HS-27A (cell line): ENCODE measurements at regions not wholly inside any gene's neighbourhood (a gene's known extent, or its start where the extent isn't known, plus 50 kb on each side); places are given as distances from the start of the nearest gene placed in this dataset.
A peak's percentile ranks its signal among the peaks of the same experiment; 100 is the strongest.

Source experiments
- DNase-seq: peaks from one replicate; pipeline ENCODE4 v3.0.0-alpha.2; 2012; ENCODE audit warnings: low read depth, missing footprints

DNA sequence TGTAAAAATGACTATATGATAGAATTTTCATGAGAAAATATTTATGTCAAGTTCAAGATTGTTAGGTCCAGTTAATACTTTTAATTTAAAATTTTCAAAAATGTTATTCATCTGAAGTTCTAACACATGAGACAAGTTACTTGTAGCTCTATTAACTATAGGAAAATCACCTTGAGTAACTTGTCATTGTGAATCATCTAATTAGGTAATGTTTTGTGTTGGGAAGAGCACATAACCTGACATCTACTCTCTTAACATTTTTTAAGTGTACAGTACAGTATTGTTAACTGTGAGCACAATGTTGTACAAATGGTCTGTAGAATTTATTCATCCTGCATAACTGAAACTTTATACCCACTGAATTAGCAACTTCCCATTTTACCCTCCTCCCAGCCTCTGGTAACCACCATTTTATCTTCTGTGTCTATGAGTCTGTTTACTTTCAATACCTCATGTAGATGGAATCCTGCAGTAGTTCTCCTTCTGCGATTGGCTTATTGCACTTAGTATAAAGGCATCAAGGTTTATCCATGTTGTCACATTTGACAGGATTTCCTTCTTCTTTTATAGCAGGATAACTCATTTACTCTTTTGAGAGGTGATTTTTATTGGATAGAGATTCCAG, 54.6 kb downstream of the ARL4A start:
- DNase-seq = no peak

DNA sequence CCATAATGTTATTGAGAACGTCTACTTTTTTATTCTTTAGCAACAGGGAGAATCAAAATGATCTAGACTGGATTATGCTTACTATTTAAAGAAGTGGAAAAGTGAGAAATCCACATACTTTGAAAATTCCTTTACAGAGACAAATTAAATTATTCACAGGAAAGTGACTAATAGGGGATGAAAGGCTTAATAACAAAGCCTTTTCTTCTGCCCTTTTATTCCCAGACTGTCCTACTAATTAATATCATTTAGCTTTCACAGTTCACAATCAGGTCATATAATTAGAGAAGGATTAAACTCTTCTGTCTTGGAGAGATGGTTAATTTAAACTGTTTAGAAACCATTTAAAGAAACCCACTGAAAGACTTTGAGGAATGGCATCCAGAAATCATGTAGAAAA, 58.8 kb downstream of the ARL4A start:
- DNase-seq = no peak

DNA sequence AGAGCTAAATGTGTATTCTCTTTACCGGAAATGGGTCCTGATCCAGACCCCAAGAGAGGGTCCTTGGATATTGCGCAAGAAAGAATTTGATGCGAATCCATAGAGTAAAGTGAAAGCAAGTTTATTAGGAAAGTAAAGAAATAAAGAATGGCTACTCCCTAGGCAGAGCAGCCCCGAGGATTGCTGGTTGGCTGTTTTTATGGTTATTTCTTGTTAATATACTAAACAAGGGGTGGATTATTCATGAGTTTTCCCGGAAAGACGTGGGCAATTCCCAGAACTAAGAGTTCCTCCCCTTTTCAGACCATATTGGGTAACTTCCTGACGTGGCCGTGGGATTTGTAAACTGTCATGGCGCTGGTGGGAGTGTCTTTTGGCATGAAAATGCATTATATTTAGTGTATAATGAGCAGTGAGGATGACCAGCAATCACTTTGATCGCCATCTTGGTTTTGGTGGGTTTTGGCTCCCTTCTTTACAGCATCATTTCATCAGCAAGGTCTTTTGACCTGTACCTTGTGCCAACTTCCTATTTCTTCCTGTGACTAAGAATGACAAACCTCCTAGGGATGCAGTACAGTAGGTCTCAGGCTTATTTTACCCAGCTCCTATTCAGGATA, 60.4 kb downstream of the ARL4A start:
- no peak for DNase-seq

DNA sequence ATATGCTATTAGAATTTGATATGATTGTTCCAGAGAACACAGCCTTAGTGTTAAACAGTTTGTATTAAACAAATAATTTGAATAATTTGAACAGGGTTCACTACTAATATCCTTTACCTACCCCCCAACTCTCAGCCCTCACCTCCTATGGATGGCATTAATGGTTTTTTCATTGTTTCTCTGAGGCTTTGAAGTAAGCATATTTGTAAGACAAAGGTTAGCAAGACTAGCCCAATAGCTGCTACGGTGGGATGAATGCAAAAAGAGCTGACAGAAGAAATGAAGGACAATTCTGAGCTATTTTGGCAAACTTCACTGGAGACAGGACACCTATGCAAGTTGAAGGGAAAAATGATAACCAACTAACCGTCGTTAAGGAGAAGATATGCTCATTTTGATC, 61.6 kb downstream of the ARL4A start:
- DNase-seq = no peak

DNA sequence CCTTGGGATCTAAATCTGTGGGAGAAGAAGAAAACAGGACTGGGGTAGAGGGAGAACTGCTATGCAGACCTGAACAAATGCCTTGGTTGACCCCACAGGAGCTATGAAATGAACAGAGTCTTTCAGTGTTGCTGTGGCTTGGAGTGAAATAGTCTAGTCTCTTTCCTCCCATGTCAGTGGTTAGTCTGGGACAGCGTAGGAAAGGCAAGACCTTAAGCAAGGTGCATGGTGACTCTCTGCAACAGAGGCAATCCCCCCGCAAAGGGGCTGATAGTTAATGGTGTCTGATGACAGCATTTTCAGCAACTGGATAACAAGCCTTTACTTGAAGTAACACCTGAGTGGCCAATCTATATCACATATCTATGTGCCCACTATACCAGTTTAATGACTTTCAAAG, 62.3 kb downstream of the ARL4A start:
- no peak for DNase-seq

- no peak for DNase-seq
These were observed 64.3 kb downstream of the ARL4A start for GRCh38 chr7:12751764-12752163.

GRCh38 chr7:12754179-12754578, 66.7 kb downstream of the ARL4A start:
- no peak for DNase-seq

- no peak for DNase-seq
These were observed 69.4 kb downstream of the ARL4A start for GRCh38 chr7:12756821-12757220.

- DNase-seq = peak; percentile 59
These were observed 70.0 kb downstream of the ARL4A start for GRCh38 chr7:12757443-12757842.

DNA sequence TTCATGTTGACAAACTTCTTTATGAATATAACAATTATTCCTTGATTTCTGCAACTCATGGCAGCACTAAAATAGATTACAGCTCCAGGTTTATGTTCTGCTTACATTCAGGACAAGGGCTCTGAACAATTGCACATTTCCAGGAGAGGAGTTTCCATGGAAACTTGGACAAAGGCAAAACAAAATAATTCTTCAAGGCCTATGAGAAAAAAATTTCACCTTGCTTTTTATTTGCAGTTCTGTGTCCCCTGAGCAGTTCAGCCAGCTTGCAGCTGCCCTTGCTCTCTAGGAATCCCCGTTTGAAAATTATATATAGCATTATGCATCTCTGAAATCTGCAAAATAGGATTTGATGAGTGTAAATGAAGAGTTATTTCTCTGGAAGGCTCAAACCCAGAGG, 71.7 kb downstream of the ARL4A start:
- DNase-seq = no peak

GRCh38 chr7:12761111-12761510, 73.7 kb downstream of the ARL4A start:
- DNase-seq = no peak

GRCh38 chr7:12761691-12762090, 74.3 kb downstream of the ARL4A start:
- DNase-seq = no peak

GRCh38 chr7:12764458-12764891, 77.0 kb downstream of the ARL4A start:
- no peak for DNase-seq

GRCh38 chr7:12765431-12766100, 78.1 kb downstream of the ARL4A start:
- no peak for DNase-seq

- no peak for DNase-seq
These were observed 79.0 kb downstream of the ARL4A start for GRCh38 chr7:12766416-12766815.

DNA sequence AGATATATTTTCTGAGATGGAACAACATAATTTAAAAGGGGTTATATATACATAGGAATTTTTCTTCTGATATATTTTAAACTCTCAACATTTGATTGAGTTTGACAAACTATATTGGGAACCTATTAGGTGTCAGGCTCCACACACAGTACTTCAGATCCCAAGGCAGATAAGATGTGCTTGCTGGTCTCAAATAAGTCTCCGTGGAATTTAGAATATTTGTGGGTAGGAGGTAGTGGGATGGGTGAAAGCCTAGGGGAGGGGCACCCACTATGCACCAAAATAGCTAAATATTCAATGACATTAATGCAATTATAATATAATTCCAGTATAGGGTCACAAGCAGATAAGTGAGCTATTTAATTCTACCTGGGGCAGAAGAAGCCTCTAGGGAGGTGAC, 81.5 kb downstream of the ARL4A start:
- DNase-seq = no peak

GRCh38 chr7:12769444-12769843, 82.0 kb downstream of the ARL4A start:
- no peak for DNase-seq

DNA sequence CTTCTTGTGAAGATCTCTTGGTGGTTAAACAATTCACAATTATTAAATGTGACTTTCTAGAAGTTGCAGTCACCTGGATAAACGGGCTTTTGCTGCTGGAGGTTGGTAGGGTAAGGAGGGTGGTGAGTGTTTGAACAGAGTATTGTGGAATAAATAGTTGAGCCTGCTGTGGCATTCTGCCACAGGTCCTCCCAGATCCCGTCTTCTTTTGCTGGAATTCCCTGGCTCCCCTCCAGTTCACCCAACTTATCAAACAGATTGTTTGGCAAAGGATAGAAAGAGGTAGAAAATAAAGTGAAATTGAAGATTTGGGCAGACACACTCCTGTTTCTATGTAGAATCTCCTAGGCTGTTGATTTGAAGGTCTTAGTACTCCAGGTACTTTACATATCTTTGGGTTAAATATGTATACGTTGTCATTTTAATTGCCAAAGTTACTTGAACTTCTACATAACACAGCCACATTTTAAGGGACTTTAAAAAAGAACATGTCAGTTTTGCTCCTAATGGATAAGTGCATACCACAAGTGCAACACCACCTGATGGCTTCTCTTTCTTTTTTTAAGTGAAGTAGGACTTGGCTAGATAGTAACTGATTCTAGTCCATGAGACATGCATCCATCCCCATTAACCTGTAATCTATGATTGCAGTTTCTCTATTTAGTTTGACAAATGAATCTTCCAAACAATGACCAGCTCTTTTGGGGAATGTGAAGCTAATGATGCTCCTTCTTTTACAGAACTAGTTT, 83.0 kb downstream of the ARL4A start:
- DNase-seq = no peak

DNA sequence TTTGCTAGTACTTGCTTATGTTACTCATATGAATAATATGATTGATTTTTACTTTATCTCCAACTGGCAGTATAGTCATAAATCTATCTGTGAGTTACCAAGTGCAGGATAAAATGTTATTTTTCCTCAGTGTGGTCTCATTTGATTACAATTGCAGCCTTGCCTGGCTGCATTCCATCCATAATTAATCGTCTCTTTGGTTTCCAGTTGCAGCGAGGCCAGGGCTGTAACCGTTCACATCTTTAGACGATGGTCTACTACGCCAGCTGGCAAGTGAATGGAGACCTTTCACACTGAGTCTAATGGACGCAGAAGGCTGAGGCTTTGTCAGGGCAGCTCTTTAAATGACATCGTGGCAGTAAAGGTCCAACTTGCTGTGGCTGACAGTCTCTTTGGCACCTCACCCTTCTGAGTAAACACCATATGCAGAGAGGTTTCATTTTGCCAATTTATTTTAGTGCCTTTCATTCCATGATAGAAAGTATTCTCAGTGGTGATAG, 84.0 kb downstream of the ARL4A start:
- no peak for DNase-seq

- no peak for DNase-seq
These were observed 85.3 kb downstream of the ARL4A start for GRCh38 chr7:12772768-12773167.

DNA sequence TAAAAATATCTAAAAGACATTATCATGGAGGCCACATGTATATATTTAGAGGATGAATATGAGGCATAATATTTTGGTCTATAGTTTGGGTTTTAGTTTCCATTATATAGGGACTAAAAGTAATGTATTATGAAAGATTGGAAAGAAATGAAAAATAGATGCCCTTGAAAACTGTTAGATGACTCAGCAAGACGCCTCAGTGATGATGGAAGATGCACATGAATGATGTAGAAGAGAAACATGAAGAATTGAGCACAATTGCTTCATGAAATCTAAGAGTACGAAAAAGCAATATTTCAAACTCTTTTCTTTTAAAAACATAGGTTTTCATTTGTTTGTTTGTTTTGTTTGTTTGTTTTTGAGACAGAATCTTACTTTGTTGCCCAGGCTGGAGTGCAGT, 89.8 kb downstream of the ARL4A start:
- no peak for DNase-seq

DNA sequence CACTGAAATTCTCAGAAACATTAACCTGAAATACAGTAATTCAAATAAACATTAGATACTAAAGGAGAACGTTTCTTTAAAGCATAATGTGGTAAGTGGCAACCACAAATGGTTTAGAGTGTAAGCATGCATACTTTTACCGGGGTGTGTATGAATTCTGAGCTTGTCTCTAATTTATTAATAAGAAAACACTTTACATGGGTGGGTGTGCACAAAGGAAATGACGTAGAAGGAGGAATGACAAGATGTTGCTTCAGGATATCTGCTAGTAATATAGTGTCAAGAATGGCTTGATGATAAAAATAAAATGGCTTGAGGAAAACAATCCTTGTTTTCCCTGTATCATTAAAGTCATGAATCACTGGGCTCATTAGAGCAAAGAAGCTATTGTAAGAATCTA, 92.5 kb downstream of the ARL4A start:
- no peak for DNase-seq
